AG04450 (cell line): ENCODE measurements at regions not wholly inside any gene's neighbourhood (a gene's known extent, or its start where the extent isn't known, plus 50 kb on each side); places are given as distances from the start of the nearest gene placed in this dataset.

ENCODE experiments used
- CTCF ChIA-PET: fragments of 300-600, 350-600 bp; formaldehyde crosslinking; extraction: SDS; loops from one replicate; lab custom pipeline; 2022; ENCODE audit warnings: antibody characterized with exemption, inconsistent platforms; lab: Charles Lee
- POLR2A ChIA-PET: fragments of 350-600 bp; formaldehyde crosslinking; extraction: SDS; loops from one replicate; lab custom pipeline; 2021; ENCODE audit warnings: antibody characterized with exemption, inconsistent platforms; lab: Yijun Ruan, JAX
- DNase-seq: peaks from one replicate; pipeline ENCODE4 v3.0.0-alpha.2; 2011; ENCODE audit warnings: low read depth, low spot score
- H3K27ac ChIP-seq: one replicate; pipeline ENCODE4 v1.5.1; 2012; ENCODE audit warnings: low read depth, low read length, control low read depth
- H3K27me3 ChIP-seq: one replicate; pipeline ENCODE4 v1.6.0; 2012; ENCODE audit warnings: low read length; ENCODE audit not compliant: control insufficient read depth, insufficient read depth
- H3K4me3 ChIP-seq: 2 replicates; pipeline ENCODE4 v1.5.1; 2011; ENCODE audit warnings: mild to moderate bottlenecking, low read depth, low read length, control low read depth
- H3K9me3 ChIP-seq: 2 replicates; pipeline ENCODE4 v1.5.1; 2012; ENCODE audit warnings: low read length; ENCODE audit not compliant: control insufficient read depth, insufficient read depth
- TF ChIP-seq, protein P1 (sequence below): IDR thresholded peaks from 2 replicates; pipeline ENCODE4 v1.5.1; 2011; ENCODE audit warnings: low read depth, low read length, control low read depth, inconsistent platforms

DNA sequence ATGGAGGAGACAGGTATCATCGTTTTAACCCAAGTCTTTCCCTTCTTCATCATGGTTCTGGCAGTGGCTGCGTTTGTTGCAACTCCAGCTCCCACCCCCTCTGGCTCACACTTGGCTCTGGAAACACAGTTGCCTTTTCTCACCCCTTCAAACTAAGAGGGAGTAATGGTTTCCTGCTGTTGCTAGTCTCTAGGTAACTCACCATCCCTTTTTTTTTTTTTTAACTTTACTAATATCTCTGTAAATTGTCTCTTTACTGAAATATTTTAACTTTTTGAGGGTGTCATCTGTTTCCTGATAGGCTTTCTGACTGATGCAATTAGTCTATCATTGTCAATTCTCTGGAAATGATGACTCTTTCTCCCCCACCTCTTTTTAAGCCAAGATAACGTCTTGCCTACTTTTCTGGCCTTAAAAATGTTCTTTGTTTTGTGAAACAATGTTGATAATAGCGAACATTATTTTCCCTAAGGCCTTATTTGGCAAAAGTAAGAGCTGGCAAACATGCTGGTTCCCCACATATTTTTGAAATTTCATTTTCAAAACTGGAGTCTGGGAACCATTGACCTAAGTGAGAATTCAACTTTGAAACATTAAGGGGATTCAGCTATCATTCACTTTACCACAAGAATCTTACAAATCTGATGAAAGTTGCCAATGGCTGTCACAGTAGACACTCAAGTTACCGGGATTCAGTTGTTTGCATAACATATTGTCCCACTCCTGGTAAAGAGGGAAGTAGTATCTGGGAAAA is 85.3 kb downstream of the LEPR start:
- Histone ChIP-seq H3K9me3 (no peaks in the 10 kb centered on the region), H3K27me3 (no peaks in the 10 kb centered on the region), H3K27ac (no peak overlapping the region), H3K4me3 (no peak overlapping the region)
- TF ChIP-seq, protein P1, sequence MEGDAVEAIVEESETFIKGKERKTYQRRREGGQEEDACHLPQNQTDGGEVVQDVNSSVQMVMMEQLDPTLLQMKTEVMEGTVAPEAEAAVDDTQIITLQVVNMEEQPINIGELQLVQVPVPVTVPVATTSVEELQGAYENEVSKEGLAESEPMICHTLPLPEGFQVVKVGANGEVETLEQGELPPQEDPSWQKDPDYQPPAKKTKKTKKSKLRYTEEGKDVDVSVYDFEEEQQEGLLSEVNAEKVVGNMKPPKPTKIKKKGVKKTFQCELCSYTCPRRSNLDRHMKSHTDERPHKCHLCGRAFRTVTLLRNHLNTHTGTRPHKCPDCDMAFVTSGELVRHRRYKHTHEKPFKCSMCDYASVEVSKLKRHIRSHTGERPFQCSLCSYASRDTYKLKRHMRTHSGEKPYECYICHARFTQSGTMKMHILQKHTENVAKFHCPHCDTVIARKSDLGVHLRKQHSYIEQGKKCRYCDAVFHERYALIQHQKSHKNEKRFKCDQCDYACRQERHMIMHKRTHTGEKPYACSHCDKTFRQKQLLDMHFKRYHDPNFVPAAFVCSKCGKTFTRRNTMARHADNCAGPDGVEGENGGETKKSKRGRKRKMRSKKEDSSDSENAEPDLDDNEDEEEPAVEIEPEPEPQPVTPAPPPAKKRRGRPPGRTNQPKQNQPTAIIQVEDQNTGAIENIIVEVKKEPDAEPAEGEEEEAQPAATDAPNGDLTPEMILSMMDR: no peak
- ChIA-PET POLR2A (no interaction called here), CTCF (interaction anchor here (0.6 to 1.0 kb wide), 2 partner anchors 47 to 86 kb away, joined by 4 read pairs; no protein-coding TSS in a partner anchor)
- no peak for DNase-seq

DNA sequence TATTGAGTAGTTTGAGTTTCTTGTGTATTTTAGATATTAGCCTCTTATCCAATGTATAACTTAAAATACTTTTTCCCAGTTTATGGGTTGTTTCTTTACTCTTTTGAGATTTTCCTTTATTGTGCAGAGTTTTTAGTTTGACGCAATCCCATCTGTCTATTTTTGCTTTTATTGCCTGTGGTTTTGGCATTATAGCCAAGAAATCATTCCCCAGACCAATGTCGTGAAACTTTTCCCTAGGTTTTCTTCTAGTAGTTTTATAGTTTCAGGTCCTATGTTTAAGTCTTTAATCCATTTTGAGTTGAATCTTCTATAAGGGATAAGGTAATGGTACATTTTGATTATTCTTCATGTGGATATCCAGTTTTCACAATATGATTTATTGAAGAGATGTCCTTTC is 87.6 kb downstream of the LEPR start:
- H3K27ac ChIP-seq: no peak overlapping the region

DNA sequence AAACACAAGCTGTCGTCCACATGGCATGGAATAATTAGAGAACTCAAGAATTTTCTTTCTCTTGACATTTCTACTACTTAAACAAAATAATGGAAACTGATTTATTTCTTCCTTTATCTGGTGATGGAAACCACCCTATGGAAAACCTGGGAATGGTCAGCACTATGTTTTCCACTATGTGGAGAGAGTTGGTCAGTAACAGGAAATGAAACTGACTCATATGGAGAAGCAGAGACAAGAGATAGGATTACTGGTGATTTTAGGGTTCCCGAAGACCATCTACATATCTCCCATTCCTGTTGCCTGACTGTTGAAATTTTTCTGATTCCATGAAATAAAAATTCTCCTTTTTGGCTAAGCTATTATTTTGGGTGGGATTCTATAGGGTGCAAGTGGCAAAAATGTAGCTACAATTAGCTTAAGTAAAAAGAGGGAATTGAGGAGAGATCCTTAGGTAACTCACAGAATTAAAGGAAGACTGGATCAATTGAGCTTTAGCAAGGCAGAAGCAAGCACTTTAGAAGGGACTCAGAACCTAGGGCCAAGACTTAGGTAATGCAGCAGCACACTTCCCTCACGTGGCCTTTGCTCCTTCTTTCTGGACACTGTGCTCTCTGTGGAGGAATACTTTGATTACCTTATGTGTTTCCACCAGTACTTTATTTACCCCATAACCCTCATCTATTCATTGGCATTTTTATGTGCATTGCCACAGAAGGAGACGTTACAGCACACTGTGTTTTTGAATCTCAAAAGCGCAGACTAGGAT is 89.6 kb downstream of the LEPR start:
- DNase-seq: peak; percentile 45
- Histone ChIP-seq H3K27ac (no peak overlapping the region), H3K9me3 (no peaks in the 10 kb centered on the region), H3K4me3 (no peak overlapping the region), H3K27me3 (no peaks in the 10 kb centered on the region)
- TF ChIP-seq, protein P1: no peak
- POLR2A ChIA-PET: no interaction called here
- CTCF ChIA-PET: interaction anchor here (0.6 kb wide), 2 partner anchors 31 to 177 kb away, joined by 3 to 8 read pairs; no protein-coding TSS in a partner anchor

More for the DNA sequence above, 87.6 kb downstream of the LEPR start:
- H3K27me3 ChIP-seq: no peaks in the 10 kb centered on the region
- DNase-seq: no peak
- TF ChIP-seq, protein P1: no peak
- CTCF ChIA-PET: no interaction called here
- no peaks in the 10 kb centered on the region for H3K9me3 ChIP-seq
- POLR2A ChIA-PET: no interaction called here
- no peak overlapping the region for H3K4me3 ChIP-seq

DNA sequence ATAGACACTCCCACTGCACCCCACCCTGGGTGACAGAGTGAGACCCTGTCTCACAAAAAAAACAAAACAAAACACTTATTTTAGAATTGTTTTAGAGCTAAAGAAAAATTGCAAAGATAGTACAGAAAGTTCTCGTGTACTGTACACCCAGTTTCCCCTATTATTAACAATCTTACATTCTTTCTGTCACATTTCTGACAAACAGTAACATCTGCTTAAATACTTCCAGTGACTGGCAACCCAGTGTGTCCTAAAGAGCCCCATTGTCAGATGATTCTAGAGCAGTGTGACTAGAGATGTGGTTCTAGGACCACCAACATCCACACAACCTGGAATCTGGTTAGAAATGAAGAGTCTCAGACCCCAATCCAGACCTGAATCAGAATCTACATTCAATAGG is 90.5 kb downstream of the LEPR start:
- DNase-seq: no peak
- ChIA-PET CTCF (interaction anchor here (0.6 kb wide), 1 partner anchor 31 kb away, joined by 8 read pairs; no protein-coding TSS in a partner anchor), POLR2A (no interaction called here)
- H3K27me3 ChIP-seq: no peaks in the 10 kb centered on the region
- H3K4me3 ChIP-seq: no peak overlapping the region
- TF ChIP-seq, protein P1: no peak
- no peak overlapping the region for H3K27ac ChIP-seq
- H3K9me3 ChIP-seq: no peaks in the 10 kb centered on the region

DNA sequence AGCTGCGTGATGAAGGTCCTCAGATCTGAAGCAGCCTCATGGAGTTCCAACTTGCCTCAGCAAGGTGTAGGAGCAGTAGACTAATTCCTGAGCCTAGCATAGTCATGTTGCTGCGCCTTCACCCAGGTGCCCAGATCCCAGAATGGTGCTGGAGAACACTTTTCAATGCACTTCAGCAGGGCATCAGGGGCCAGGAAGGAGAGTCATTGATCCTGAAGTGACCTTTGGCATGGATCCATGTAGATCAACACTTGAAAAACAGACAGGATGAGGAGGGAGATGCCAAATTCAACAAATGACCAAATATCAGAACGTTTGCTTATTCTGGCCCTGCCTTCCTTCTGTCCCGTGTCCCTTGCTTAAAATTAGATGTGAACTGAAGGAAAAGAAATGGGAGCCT is 91.9 kb downstream of the LEPR start:
- Histone ChIP-seq H3K27ac (no peak overlapping the region), H3K4me3 (no peak overlapping the region), H3K9me3 (no peaks in the 10 kb centered on the region), H3K27me3 (no peaks in the 10 kb centered on the region)
- DNase-seq: no peak
- CTCF ChIA-PET: no interaction called here
- POLR2A ChIA-PET: no interaction called here
- TF ChIP-seq, protein P1: no peak
